ENCODE measurements at regions not wholly inside any gene's neighbourhood (a gene's known extent, or its start where the extent isn't known, plus 50 kb on each side); places are given as distances from the start of the nearest gene placed in this dataset.

GRCh38 chr3:181764544-181764943, 52.8 kb downstream of the SOX2 start:
- ATAC-seq (no peak), DNase-seq (ENCODE audit: missing footprints) (no peak)
- intact Hi-C loops (cut with DNase I) = no loop called here

- no peak for ATAC-seq
- intact Hi-C loops (cut with DNase I) = no loop called here
- DNase-seq (ENCODE audit: missing footprints) = no peak
Observed at GRCh38 chr3:181770296-181770695, 58.6 kb downstream of the SOX2 start.

GRCh38 chr3:181771120-181771519, 59.4 kb downstream of the SOX2 start:
- ATAC-seq = no peak
- DNase-seq (ENCODE audit: missing footprints) = no peak
- intact Hi-C loops (cut with DNase I) = no loop called here

- DNase-seq (ENCODE audit: missing footprints) (no peak), ATAC-seq (no peak)
- intact Hi-C loops (cut with DNase I) = no loop called here
Observed at GRCh38 chr3:181772166-181772565, 60.4 kb downstream of the SOX2 start.

- ATAC-seq = no peak
- intact Hi-C loops (cut with DNase I) = no loop called here
- DNase-seq (ENCODE audit: missing footprints) = no peak
Observed at GRCh38 chr3:181773921-181774320, 62.2 kb downstream of the SOX2 start.

GRCh38 chr3:181782306-181782954, 70.7 kb downstream of the SOX2 start:
- intact Hi-C loops (cut with DNase I) = no loop called here
- no peak for DNase-seq (ENCODE audit: missing footprints)
- ATAC-seq = no peak

GRCh38 chr3:181790561-181790960, 78.8 kb downstream of the SOX2 start:
- intact Hi-C loops (cut with DNase I) = no loop called here
- DNase-seq (ENCODE audit: missing footprints) = no peak
- no peak for ATAC-seq

- no peak for ATAC-seq
- intact Hi-C loops (cut with DNase I) = no loop called here
- DNase-seq (ENCODE audit: missing footprints) = no peak
Observed at GRCh38 chr3:181791056-181791955, 79.6 kb downstream of the SOX2 start.

GRCh38 chr3:181793006-181793405, 81.3 kb downstream of the SOX2 start:
- intact Hi-C loops (cut with DNase I) = no loop called here
- DNase-seq (ENCODE audit: missing footprints) (no peak), ATAC-seq (no peak)

- intact Hi-C loops (cut with DNase I) = no loop called here
- no peak for ATAC-seq
- DNase-seq (ENCODE audit: missing footprints) = no peak
Observed at GRCh38 chr3:181794011-181794790, 82.5 kb downstream of the SOX2 start.

GRCh38 chr3:181796641-181797040, 84.9 kb downstream of the SOX2 start:
- no peak for DNase-seq (ENCODE audit: missing footprints)
- ATAC-seq = no peak
- intact Hi-C loops (cut with DNase I) = no loop called here

GRCh38 chr3:181797431-181797830, 85.7 kb downstream of the SOX2 start:
- ATAC-seq (no peak), DNase-seq (ENCODE audit: missing footprints) (no peak)
- intact Hi-C loops (cut with DNase I) = no loop called here

- ATAC-seq = no peak
Observed at GRCh38 chr3:181805703-181806102, 94.0 kb downstream of the SOX2 start.

GRCh38 chr3:181808053-181808452, 96.3 kb downstream of the SOX2 start:
- intact Hi-C loops (cut with DNase I) = no loop called here
- DNase-seq (ENCODE audit: missing footprints) = no peak
- ATAC-seq = no peak

More at GRCh38 chr3:181805703-181806102, 94.0 kb downstream of the SOX2 start:
- DNase-seq (ENCODE audit: missing footprints) = no peak
- intact Hi-C loops (cut with DNase I) = no loop called here

- ATAC-seq (no peak), DNase-seq (ENCODE audit: missing footprints) (no peak)
- intact Hi-C loops (cut with DNase I) = no loop called here
Observed at GRCh38 chr3:181823716-181824115, 112.0 kb downstream of the SOX2 start.

GRCh38 chr3:181824961-181825360, 113.2 kb downstream of the SOX2 start:
- DNase-seq (ENCODE audit: missing footprints) = no peak
- intact Hi-C loops (cut with DNase I) = no loop called here
- ATAC-seq = no peak

- intact Hi-C loops (cut with DNase I) = no loop called here
- no peak for ATAC-seq
- no peak for DNase-seq (ENCODE audit: missing footprints)
Observed at GRCh38 chr3:181839039-181839915, 127.6 kb downstream of the SOX2 start.

GRCh38 chr3:181839916-181840297, 128.2 kb downstream of the SOX2 start:
- intact Hi-C loops (cut with DNase I) = no loop called here
- no peak for DNase-seq (ENCODE audit: missing footprints)

GRCh38 chr3:181844211-181844610, 132.5 kb downstream of the SOX2 start:
- no peak for DNase-seq (ENCODE audit: missing footprints)
- no peak for ATAC-seq
- intact Hi-C loops (cut with DNase I) = no loop called here

More at GRCh38 chr3:181839916-181840297, 128.2 kb downstream of the SOX2 start:
- no peak for ATAC-seq

Measured in Right ventricle myocardium inferior (tissue), 1 donor.